Esophagus squamous epithelium (tissue), 5 donors: ENCODE measurements at regions not wholly inside any gene's neighbourhood (a gene's known extent, or its start where the extent isn't known, plus 50 kb on each side); places are given as distances from the start of the nearest gene placed in this dataset.

Experiments
- DNase-seq: peaks from one replicate; lab custom pipeline; 2025; lab: John Stamatoyannopoulos, UW
- H3K27ac ChIP-seq, 4 donors: fragments of 200-600 bp; sonication (generic); one replicate each; pipeline ENCODE4 v1.5.1; 2016 to 2019; ENCODE audit warnings: mild to moderate bottlenecking in 1 of 4
- H3K27me3 ChIP-seq, 4 donors: fragments of 200-600 bp; sonication (generic); 1 replicate in 3 of 4; 2 replicates in 1 of 4; pipeline versions ENCODE4 v1.5.1 to v1.6.0; 2017 to 2021; ENCODE audit warnings: antibody characterized with exemption in 1 of 4
- H3K36me3 ChIP-seq, 3 donors: fragments of 200-600 bp; sonication (generic); one replicate each; pipeline ENCODE4 v1.5.1; 2016 to 2019
- H3K4me1 ChIP-seq, 3 donors: fragments of 200-600 bp; sonication (generic); one replicate each; pipeline ENCODE4 v1.5.1; 2017 to 2019
- H3K4me3 ChIP-seq, 4 donors: fragments of 200-600 bp; sonication (generic); 1 replicate in 3 of 4; 2 replicates in 1 of 4; pipeline ENCODE4 v1.5.1; 2016 to 2019; ENCODE audit warnings: mild to moderate bottlenecking in 2 of 4, moderate library complexity in 1 of 4
- H3K9me3 ChIP-seq, 3 donors: fragments of 200-600 bp; sonication (generic); one replicate each; pipeline ENCODE4 v1.5.1; 2016 to 2019
- POLR2A ChIP-seq, 4 donors: fragments of 450-650 bp; IDR thresholded peaks; one replicate each; pipeline ENCODE4 v1.6.1; 2017; ENCODE audit warnings: antibody characterized with exemption in 4 of 4, mild to moderate bottlenecking in 4 of 4, moderate library complexity in 3 of 4
- WGBS, 2 donors: methylation state at CpG; one replicate each; pipeline ENCODE4 v1.1.5; 2018; 5-methylcytosine and 5-hydroxymethylcytosine counted together
- intact Hi-C: fragments of 100-400 bp; cut with DNase I; formaldehyde crosslinking; loops from one replicate; pipeline ENCODE4 v1.15.0; 2022
- TF ChIP-seq, protein P1 (sequence below), 6 experiments: fragments of 450-650 bp in 4 of 6; fragments of 200-600 bp in 2 of 6; sonication (generic) in 2 of 6; IDR thresholded peaks; one replicate each; pipeline ENCODE4 v1.5.1; 2016 to 2019; ENCODE audit warnings: antibody characterized with exemption in 6 of 6, mild to moderate bottlenecking in 4 of 6, moderate library complexity in 4 of 6
- donor health status: DM: yes; HTN: yes; CAD: no.

GRCh38 chr12:88743946-88744685 lies 163.8 kb upstream of the KITLG start:
- no peaks in the 10 kb centered on the region for H3K9me3 ChIP-seq
- DNase-seq = no peak
- WGBS, 2 donors = 75 to 77% methylated on average over 12 of the region's 12 CpGs
- no peak for TF ChIP-seq POLR2A (IDR thresholded peaks at IDR 0.05)
- TF ChIP-seq, protein P1, sequence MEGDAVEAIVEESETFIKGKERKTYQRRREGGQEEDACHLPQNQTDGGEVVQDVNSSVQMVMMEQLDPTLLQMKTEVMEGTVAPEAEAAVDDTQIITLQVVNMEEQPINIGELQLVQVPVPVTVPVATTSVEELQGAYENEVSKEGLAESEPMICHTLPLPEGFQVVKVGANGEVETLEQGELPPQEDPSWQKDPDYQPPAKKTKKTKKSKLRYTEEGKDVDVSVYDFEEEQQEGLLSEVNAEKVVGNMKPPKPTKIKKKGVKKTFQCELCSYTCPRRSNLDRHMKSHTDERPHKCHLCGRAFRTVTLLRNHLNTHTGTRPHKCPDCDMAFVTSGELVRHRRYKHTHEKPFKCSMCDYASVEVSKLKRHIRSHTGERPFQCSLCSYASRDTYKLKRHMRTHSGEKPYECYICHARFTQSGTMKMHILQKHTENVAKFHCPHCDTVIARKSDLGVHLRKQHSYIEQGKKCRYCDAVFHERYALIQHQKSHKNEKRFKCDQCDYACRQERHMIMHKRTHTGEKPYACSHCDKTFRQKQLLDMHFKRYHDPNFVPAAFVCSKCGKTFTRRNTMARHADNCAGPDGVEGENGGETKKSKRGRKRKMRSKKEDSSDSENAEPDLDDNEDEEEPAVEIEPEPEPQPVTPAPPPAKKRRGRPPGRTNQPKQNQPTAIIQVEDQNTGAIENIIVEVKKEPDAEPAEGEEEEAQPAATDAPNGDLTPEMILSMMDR (IDR thresholded peaks at IDR 0.05) = no peak
- no peaks in the 10 kb centered on the region for H3K36me3 ChIP-seq
- no peak overlapping the region for H3K27ac ChIP-seq
- no peak overlapping the region for H3K4me3 ChIP-seq
- no peaks in the 10 kb centered on the region for H3K27me3 ChIP-seq
- no peaks in the 10 kb centered on the region for H3K4me1 ChIP-seq
- intact Hi-C loops = no loop called here

DNA sequence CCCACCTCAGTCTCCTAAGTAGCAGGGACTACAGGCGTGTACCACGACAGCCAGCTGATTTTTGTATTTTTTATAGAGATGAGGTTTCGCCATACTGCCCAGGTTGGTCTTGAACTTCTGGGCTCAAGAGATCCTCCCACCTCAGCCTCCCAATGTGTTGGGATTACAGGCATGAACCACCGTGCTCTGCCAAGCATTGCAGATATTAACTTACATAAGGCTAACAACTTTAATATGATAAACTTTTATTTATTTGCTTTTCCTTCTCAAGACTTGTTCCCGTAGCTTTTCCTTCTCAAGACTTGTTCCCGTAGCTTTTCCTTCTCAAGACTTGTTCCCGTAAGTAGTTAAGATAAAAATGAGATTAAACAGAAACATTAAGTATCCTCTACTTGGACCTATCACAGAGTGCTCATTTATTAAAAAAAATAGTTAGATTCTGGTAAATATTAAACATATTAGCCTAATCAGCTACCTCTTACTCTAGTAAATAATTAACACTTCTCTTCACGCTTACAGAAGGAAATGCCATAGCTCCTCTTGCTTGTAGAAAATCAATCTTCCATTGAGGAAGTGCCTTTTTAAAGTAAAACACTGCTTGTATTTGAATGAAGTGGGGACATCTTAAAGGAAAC lies 157.7 kb upstream of the KITLG start:
- H3K4me1 ChIP-seq = no peaks in the 10 kb centered on the region
- no peaks in the 10 kb centered on the region for H3K36me3 ChIP-seq
- WGBS, 2 donors = 87 to 88% methylated on average over 8 of the region's 8 CpGs
- H3K27ac ChIP-seq = no peak overlapping the region
- no peak for TF ChIP-seq POLR2A (IDR thresholded peaks at IDR 0.05)
- TF ChIP-seq, protein P1 (IDR thresholded peaks at IDR 0.05) = no peak
- intact Hi-C loops = no loop called here
- H3K4me3 ChIP-seq = no peak overlapping the region
- DNase-seq = no peak
- H3K27me3 ChIP-seq = no peaks in the 10 kb centered on the region
- no peaks in the 10 kb centered on the region for H3K9me3 ChIP-seq

- no peak for DNase-seq
- intact Hi-C loops = no loop called here
- no peaks in the 10 kb centered on the region for H3K9me3 ChIP-seq
- no peaks in the 10 kb centered on the region for H3K27me3 ChIP-seq
- no peak overlapping the region for H3K27ac ChIP-seq
- TF ChIP-seq, protein P1 (IDR thresholded peaks at IDR 0.05) = no peak
- TF ChIP-seq POLR2A (IDR thresholded peaks at IDR 0.05) = no peak
- no peaks in the 10 kb centered on the region for H3K36me3 ChIP-seq
- peaks cover 0 to 4% (median 0%) of the 10 kb centered on the region in 3 donors for H3K4me1 ChIP-seq
- WGBS, 2 donors = 85 to 90% methylated on average over 1 of the region's 1 CpG
- no peak overlapping the region for H3K4me3 ChIP-seq
Observed at GRCh38 chr12:88736031-88736430, 155.8 kb upstream of the KITLG start.

DNA sequence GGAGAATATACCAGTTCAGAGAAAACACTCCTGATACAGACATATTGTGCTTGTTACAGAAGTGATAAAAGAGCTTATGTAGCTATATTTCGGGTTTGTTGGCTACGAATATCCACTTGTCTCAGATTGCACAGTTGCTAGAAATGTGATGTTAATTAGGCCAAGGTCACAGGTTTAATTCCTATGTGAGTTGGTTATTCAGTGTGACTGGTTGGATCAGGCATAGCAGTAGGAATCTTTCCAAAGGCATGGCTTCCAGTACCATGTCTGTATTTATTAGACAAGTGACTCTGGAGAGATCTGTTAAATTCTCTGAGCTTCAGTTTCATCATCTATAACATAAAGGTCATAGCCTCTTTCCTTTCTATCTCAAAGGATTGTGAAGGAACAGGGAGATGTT lies 152.7 kb upstream of the KITLG start:
- Histone ChIP-seq H3K36me3 (no peaks in the 10 kb centered on the region), H3K4me3 (no peak overlapping the region), H3K27me3 (no peaks in the 10 kb centered on the region), H3K27ac (no peak overlapping the region), H3K4me1 (peaks cover 0 to 4% (median 0%) of the 10 kb centered on the region in 3 donors), H3K9me3 (no peaks in the 10 kb centered on the region)
- no peak for DNase-seq
- intact Hi-C loops = no loop called here
- TF ChIP-seq, protein P1 (IDR thresholded peaks at IDR 0.05) = no peak
- TF ChIP-seq POLR2A (IDR thresholded peaks at IDR 0.05) = no peak
- 80 to 85% methylated on average over 2 of the region's 2 CpGs for WGBS, 2 donors

DNA sequence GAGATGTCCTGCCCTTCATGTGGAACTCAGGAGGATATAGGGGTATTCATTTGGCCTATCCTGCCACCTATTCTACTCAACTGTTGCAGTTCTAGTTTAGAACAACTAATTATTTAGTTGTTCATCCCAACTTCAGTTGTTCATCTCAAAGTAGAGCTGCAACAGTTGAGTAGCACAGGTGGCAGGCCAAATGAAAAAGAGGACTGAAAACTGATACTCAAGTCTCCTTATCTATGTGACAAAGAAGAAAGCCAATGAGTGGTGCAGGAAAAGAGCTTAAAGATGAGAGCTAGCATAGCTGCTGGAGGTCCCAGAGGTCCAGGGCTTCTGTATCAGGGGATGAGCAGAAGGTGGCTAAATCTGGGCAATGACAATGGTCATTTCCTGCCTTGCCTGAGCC lies 148.9 kb upstream of the KITLG start:
- intact Hi-C loops = no loop called here
- no peak overlapping the region for H3K27ac ChIP-seq
- no peaks in the 10 kb centered on the region for H3K27me3 ChIP-seq
- TF ChIP-seq, protein P1 (IDR thresholded peaks at IDR 0.05) = no peak
- no peak for TF ChIP-seq POLR2A (IDR thresholded peaks at IDR 0.05)
- DNase-seq = no peak
- no peak overlapping the region for H3K4me3 ChIP-seq
- no peaks in the 10 kb centered on the region for H3K9me3 ChIP-seq
- peaks cover 0 to 10% (median 0%) of the 10 kb centered on the region in 3 donors for H3K4me1 ChIP-seq
- H3K36me3 ChIP-seq = no peaks in the 10 kb centered on the region
